WTC11 (cell line): ENCODE measurements at regions not wholly inside any gene's neighbourhood (a gene's known extent, or its start where the extent isn't known, plus 50 kb on each side); places are given as distances from the start of the nearest gene placed in this dataset.
"Not testable (repeated sequence)": the region's sequence is repeated elsewhere in the genome, so short reads cannot be mapped to it uniquely, and the experiment has no call there.

Experiments
- ATAC-seq: fragments of 200-7000 bp; cut with Tn5 transposase; 2 replicates; pipeline ENCODE4 v1.10.0; 2021; ENCODE audit warnings: mild to moderate bottlenecking, moderate library complexity
- CTCF ChIA-PET: fragments of 300-600 bp; sonication (Branson Sonifier 250); formaldehyde crosslinking; loops from one replicate; lab custom pipeline; 2021; ENCODE audit warnings: antibody characterized with exemption; lab: Charles Lee
- POLR2A ChIA-PET: fragments of 350-600 bp; sonication (Branson Sonifier 250); formaldehyde crosslinking; loops from one replicate; lab custom pipeline; 2021; ENCODE audit warnings: antibody characterized with exemption; lab: Charles Lee
- DNase-seq: peaks from one replicate; pipeline ENCODE4 v3.0.0; 2021; ENCODE audit warnings: low spot score
- H3K27ac Mint-ChIP-seq: 2 replicates; pipeline ENCODE4 v1.8.0; 2021; ENCODE audit warnings: mixed read lengths
- H3K27me3 Mint-ChIP-seq: 2 replicates; pipeline ENCODE4 v1.8.0; 2021; ENCODE audit warnings: low read depth, mild to moderate bottlenecking, moderate library complexity, mixed read lengths
- H3K36me3 Mint-ChIP-seq: 2 replicates; pipeline ENCODE4 v1.8.0; 2021; ENCODE audit warnings: mixed read lengths
- H3K4me1 Mint-ChIP-seq: 2 replicates; pipeline ENCODE4 v1.8.0; 2022; ENCODE audit warnings: mixed read lengths
- H3K4me3 Mint-ChIP-seq: 2 replicates; pipeline ENCODE4 v1.8.0; 2021; ENCODE audit warnings: mild to moderate bottlenecking, moderate library complexity, mixed read lengths
- H3K9me3 Mint-ChIP-seq: 2 replicates; pipeline ENCODE4 v1.8.0; 2021; ENCODE audit warnings: mixed read lengths
- CREM ChIP-seq: sonication (generic); formaldehyde crosslinking; IDR thresholded peaks from 2 replicates; pipeline ENCODE4 v1.8.1; 2022; ENCODE audit warnings: mild to moderate bottlenecking, missing genetic modification reagents, moderate library complexity
- E2F1 ChIP-seq: sonication (generic); formaldehyde crosslinking; IDR thresholded peaks from 2 replicates; pipeline ENCODE4 v1.8.0; 2022; ENCODE audit warnings: mild to moderate bottlenecking, missing genetic modification reagents
- E2F4 ChIP-seq: sonication (generic); formaldehyde crosslinking; IDR thresholded peaks from 2 replicates; pipeline ENCODE4 v1.8.1; 2022; ENCODE audit warnings: low read depth, mild to moderate bottlenecking, moderate library complexity, missing genetic modification reagents, borderline replicate concordance
- ESRRA ChIP-seq: sonication (generic); formaldehyde crosslinking; IDR thresholded peaks from 2 replicates; pipeline ENCODE4 v1.8.1; 2022; ENCODE audit warnings: mild to moderate bottlenecking, missing genetic modification reagents, borderline replicate concordance
- FOXP1 ChIP-seq: sonication (generic); formaldehyde crosslinking; IDR thresholded peaks from 2 replicates; pipeline ENCODE4 v1.8.0; 2022; ENCODE audit warnings: missing genetic modification reagents, mild to moderate bottlenecking, moderate library complexity, borderline replicate concordance
- FOXP4 ChIP-seq: sonication (generic); formaldehyde crosslinking; IDR thresholded peaks from 2 replicates; pipeline ENCODE4 v1.8.0; 2022; ENCODE audit warnings: mild to moderate bottlenecking, missing genetic modification reagents
- MAX ChIP-seq: sonication (generic); formaldehyde crosslinking; IDR thresholded peaks from 2 replicates; pipeline ENCODE4 v1.8.0; 2022; ENCODE audit warnings: mild to moderate bottlenecking, missing genetic modification reagents
- MYBL2 ChIP-seq: sonication (generic); formaldehyde crosslinking; IDR thresholded peaks from 2 replicates; pipeline ENCODE4 v1.8.1; 2023; ENCODE audit warnings: mild to moderate bottlenecking, moderate library complexity, missing genetic modification reagents
- NR1H2 ChIP-seq: sonication (generic); formaldehyde crosslinking; IDR thresholded peaks from 2 replicates; pipeline ENCODE4 v1.9.0; 2021; ENCODE audit warnings: mild to moderate bottlenecking, moderate library complexity, missing genetic modification reagents
- PRDM15 ChIP-seq: sonication (generic); formaldehyde crosslinking; IDR thresholded peaks from 2 replicates; pipeline ENCODE4 v1.8.0; 2022; ENCODE audit warnings: missing genetic modification reagents
- PREB ChIP-seq: sonication (generic); formaldehyde crosslinking; IDR thresholded peaks from 2 replicates; pipeline ENCODE4 v1.8.1; 2022; ENCODE audit warnings: mild to moderate bottlenecking, missing genetic modification reagents, moderate library complexity, borderline replicate concordance
- SMAD4 ChIP-seq: sonication (generic); formaldehyde crosslinking; IDR thresholded peaks from 2 replicates; pipeline ENCODE4 v1.8.0; 2022; ENCODE audit warnings: mild to moderate bottlenecking, missing genetic modification reagents
- TEAD4 ChIP-seq: sonication (generic); formaldehyde crosslinking; IDR thresholded peaks from 2 replicates; pipeline ENCODE4 v1.8.0; 2022; ENCODE audit warnings: mild to moderate bottlenecking, missing genetic modification reagents
- USF2 ChIP-seq: sonication (generic); formaldehyde crosslinking; IDR thresholded peaks from 2 replicates; pipeline ENCODE4 v1.8.1; 2023; ENCODE audit warnings: mild to moderate bottlenecking, missing genetic modification reagents, moderate library complexity
- ZNF121 ChIP-seq: sonication (generic); formaldehyde crosslinking; IDR thresholded peaks from 2 replicates; pipeline ENCODE4 v1.8.0; 2023; ENCODE audit warnings: missing genetic modification reagents
- ZNF138 ChIP-seq: sonication (generic); formaldehyde crosslinking; conservative IDR thresholded peaks from 2 replicates; pipeline ENCODE4 v1.8.1; 2022; ENCODE audit warnings: mild to moderate bottlenecking, moderate library complexity, missing genetic modification reagents
- ZNF263 ChIP-seq: sonication (generic); formaldehyde crosslinking; IDR thresholded peaks from 2 replicates; pipeline ENCODE4 v1.8.1; 2022; ENCODE audit warnings: low read depth, mild to moderate bottlenecking, moderate library complexity, missing genetic modification reagents

GRCh38 chr15:91413142-91413541 lies 313.1 kb downstream of the SV2B start (continued):
- TF ChIP-seq TEAD4 (CRISPR knock-in tag): no peak
- TF ChIP-seq SMAD4: no peak
- TF ChIP-seq USF2 (CRISPR knock-in tag): no peak
- TF ChIP-seq, all 79 proteins: peak for 0

- ATAC-seq (no peak), DNase-seq (no peak)
- ChIA-PET POLR2A (no interaction called here), CTCF (no interaction called here)
- Mint-ChIP-seq H3K4me3 (no peak overlapping the region), H3K27me3 (no peaks in the 10 kb centered on the region; the same call in 1 of the 2 replicates), H3K36me3 (no peaks in the 10 kb centered on the region), H3K9me3 (peaks cover 4% of the 10 kb centered on the region), H3K4me1 (no peaks in the 10 kb centered on the region), H3K27ac (no peak overlapping the region)
- TF ChIP-seq ZNF263 (CRISPR knock-in tag) (no peak), PRDM15 (CRISPR knock-in tag) (no peak)
Observed at GRCh38 chr15:91414124-91414523, 314.1 kb downstream of the SV2B start.

GRCh38 chr15:91415258-91415657 lies 315.2 kb downstream of the SV2B start:
- POLR2A ChIA-PET, H3K36me3 Mint-ChIP-seq, H3K4me1 Mint-ChIP-seq, H3K27ac Mint-ChIP-seq, CTCF ChIA-PET, DNase-seq, ATAC-seq, H3K4me3 Mint-ChIP-seq, H3K9me3 Mint-ChIP-seq, H3K27me3 Mint-ChIP-seq: not testable (repeated sequence)

GRCh38 chr15:91420689-91421088 lies 320.6 kb downstream of the SV2B start:
- Mint-ChIP-seq H3K36me3 (no peaks in the 10 kb centered on the region), H3K27ac (no peak overlapping the region), H3K4me1 (peaks cover 26% of the 10 kb centered on the region), H3K4me3 (no peak overlapping the region), H3K9me3 (peaks cover 3% of the 10 kb centered on the region; the same call in 1 of the 2 replicates), H3K27me3 (no peaks in the 10 kb centered on the region; the same call in 1 of the 2 replicates)
- no peak for TF ChIP-seq NR1H2
- TF ChIP-seq TEAD4 (CRISPR knock-in tag): no peak
- no peak for TF ChIP-seq FOXP1
- TF ChIP-seq MAX (CRISPR knock-in tag): no peak
- no peak for TF ChIP-seq PREB (CRISPR knock-in tag)
- no peak for TF ChIP-seq E2F1 (CRISPR knock-in tag)
- TF ChIP-seq ESRRA (CRISPR knock-in tag): no peak
- no peak for TF ChIP-seq MYBL2 (CRISPR knock-in tag)
- no peak for TF ChIP-seq FOXP4 (CRISPR knock-in tag)
- TF ChIP-seq CREM: no peak
- TF ChIP-seq ZNF121 (CRISPR knock-in tag): no peak
- TF ChIP-seq ZNF138 (CRISPR knock-in tag): no peak
- TF ChIP-seq E2F4: no peak
- no peak for TF ChIP-seq ZNF263 (CRISPR knock-in tag)
- POLR2A ChIA-PET: no interaction called here
- ATAC-seq (peak; percentile 68), DNase-seq (no peak)
- CTCF ChIA-PET: interaction anchor here (0.9 kb wide), 1 partner anchor 149 kb away, joined by 4 read pairs; no protein-coding TSS in a partner anchor
